A673 (cell line): ENCODE measurements at regions not wholly inside any gene's neighbourhood (a gene's known extent, or its start where the extent isn't known, plus 50 kb on each side); places are given as distances from the start of the nearest gene placed in this dataset.

ENCODE experiments used
- CTCF ChIP-seq: fragments of 300-800, 200-600 bp; sonication (generic); conservative IDR thresholded peaks from 2 replicates; pipeline ENCODE4 v1.5.1; 2017; ENCODE audit warnings: low read depth, mild to moderate bottlenecking, antibody characterized with exemption, low read length, moderate library complexity, mixed read lengths
- EZH2 ChIP-seq: fragments of 200-600 bp; sonication (generic); IDR thresholded peaks from 2 replicates; pipeline ENCODE4 v1.6.1; 2017; ENCODE audit warnings: borderline replicate concordance, low read depth, mild to moderate bottlenecking, mixed read lengths, antibody characterized with exemption, low read length; ENCODE audit not compliant: poor library complexity, severe bottlenecking

- no peak for TF ChIP-seq CTCF
- TF ChIP-seq EZH2: no peak
Observed at GRCh38 chr14:53807542-53807941, 149.1 kb downstream of the BMP4 start.
